HG02798 (cell line): ENCODE measurements at regions not wholly inside any gene's neighbourhood (a gene's known extent, or its start where the extent isn't known, plus 50 kb on each side); places are given as distances from the start of the nearest gene placed in this dataset.
"Not testable (repeated sequence)": the region's sequence is repeated elsewhere in the genome, so short reads cannot be mapped to it uniquely, and the experiment has no call there.

ENCODE experiments used
- ATAC-seq: cut with Tn5 transposase; IDR thresholded peaks from one replicate; pipeline ENCODE4 v1.9.1; 2021; ENCODE audit warnings: mild to moderate bottlenecking; ENCODE audit not compliant: unreplicated experiment, poor library complexity

DNA sequence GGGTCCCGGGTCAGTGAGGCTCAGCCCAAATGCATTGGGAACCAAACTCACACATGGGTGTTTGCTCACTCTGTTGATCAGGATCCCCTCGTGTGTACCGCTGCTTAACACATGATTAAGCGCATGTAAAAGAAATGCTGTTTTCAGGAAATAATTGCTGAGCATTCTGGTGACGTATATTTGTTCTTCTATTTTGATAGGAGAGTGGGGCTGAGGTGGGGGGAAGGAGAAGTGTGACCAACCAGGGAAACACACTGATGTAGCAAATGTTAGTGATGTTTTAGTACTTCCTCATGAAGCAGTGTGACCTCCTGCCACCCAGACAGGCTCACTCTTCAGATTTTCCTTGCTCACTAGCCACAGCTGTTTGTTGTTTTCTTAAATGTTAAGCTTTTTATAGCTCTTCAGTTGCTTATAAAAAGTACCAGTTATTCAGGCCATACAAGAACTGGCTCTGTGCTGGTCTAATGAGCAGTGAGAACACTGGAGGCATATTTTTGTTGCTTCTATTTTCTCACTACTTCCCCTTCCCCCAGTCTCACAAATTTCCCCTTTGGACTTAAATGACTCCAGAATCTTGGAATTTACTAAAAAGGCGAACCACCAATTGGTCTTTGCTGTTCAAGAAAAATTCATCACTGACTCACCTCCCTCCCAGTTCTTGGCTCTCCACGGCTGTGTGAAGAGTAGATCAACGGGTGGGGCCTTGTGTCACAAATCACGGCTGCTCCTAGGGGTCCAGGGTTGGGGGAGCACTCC lies 79.2 kb upstream of the BACH2 start:
- no peak for ATAC-seq

DNA sequence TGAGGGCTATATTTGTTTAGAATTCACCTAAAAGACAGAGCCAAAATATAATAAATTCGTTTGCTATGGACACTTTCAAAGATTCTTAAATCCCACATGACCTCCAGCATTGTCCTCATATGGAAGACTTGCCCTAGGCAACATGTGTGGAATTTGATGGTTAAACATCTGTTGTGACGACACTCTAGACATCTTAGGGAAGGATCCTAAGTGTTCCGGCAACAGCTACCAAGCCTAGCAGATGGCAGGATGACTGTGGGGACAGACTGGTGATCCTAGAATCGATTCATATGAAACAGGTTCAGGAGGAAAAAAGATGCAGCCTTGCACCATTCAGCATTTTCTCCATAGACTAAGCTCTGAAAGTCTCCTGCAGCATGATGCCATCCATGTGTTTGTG lies 77.6 kb upstream of the BACH2 start:
- no peak for ATAC-seq

- ATAC-seq: no peak
Observed at GRCh38 chr6:90372885-90373284, 76.2 kb upstream of the BACH2 start.

GRCh38 chr6:90372450-90372849 lies 75.8 kb upstream of the BACH2 start:
- no peak for ATAC-seq

DNA sequence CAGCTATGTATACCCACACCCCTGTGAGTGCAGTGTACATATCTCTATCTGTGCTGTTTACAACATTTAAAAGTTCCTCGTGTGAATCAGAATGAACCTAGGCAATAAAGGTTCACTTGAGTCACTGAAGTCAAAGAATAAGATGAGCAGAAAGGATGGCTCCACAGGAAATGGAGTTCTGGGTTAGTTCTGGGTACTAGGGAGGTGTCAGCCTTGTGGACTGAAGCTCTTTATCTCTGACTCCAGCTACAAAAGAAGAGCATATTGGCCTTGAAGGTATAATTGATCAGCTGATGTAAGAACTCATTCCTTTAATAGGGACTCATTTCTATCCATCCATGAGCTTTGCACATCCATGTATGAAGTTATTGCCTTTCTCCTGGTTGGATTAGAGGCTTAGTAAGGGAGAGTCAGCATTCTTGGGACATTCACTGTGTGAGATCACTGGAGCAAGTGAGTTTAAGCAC lies 73.9 kb upstream of the BACH2 start:
- ATAC-seq: no peak

DNA sequence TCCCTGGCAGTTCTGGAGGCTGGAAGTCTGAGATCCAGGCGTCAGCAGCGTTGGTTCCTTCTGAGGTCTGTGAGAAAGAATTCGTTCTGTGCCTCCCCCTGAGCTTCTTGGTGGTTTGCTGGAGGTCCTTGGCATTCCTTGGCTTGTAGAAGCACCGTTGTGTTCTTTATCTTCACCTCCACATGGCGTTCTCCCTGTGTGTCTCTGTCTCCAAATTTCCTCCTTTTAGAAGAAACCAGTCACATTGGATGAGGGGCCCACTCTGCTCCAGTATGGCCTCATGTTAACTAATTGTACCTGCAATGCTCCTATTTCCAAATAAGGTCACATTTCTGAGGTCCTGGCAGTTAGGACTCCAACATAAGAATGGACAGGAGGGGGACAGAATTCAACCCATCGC lies 73.0 kb upstream of the BACH2 start:
- no peak for ATAC-seq

- peak; percentile 99 for ATAC-seq
Observed at GRCh38 chr6:90369024-90369519, 72.4 kb upstream of the BACH2 start.

DNA sequence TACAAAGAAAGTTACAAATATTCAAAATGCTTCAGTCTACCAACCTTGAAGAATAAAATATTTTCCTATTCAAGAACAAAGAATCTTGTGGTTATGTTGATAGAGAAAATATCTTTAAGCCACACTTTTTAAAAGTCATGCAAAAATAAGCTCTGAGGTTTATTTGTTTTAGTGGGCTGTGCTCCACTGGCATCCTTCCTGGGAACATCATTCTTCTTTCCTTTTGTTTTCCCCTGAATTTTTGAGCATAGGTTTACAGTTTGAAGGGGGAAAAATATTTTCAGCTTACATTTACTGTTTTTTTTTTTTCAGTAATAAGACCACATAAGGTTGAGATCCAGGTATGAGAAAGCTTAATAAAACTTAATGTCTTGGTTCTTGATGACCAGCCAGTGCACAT lies 72.0 kb upstream of the BACH2 start:
- no peak for ATAC-seq

GRCh38 chr6:90368001-90368400 lies 71.4 kb upstream of the BACH2 start:
- no peak for ATAC-seq

DNA sequence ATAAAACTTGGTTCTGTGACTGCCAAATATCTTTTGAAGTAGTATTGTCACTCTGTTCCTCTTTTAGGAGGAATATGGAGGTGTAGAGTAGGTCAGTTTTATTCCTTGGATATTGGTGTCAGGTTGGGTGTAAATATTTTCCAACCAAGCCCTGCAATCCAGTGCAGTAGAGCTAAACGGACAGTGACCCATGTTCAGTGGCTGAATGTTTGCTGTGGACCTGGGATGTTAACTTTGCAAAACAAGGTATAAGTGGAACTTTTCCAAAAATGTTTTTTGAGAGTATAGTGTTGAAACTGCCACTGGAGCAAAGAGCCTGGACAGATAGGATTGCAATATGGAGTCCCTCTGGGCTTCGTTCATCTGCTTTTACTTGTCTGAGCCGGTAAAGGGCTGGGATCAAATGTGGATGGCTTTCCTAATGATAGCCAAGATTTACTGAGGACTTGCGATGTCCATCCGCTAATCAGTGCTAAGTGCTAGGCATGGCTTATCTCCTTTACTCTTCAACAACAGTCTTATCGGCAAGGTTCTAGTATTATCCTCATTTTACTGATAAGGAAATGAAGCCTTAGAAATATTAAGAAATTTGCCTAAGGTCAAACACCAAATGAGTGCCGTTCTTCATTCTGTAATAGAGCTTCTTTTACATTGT lies 69.0 kb upstream of the BACH2 start:
- ATAC-seq: no peak

- ATAC-seq: no peak
Observed at GRCh38 chr6:90365002-90365401, 68.4 kb upstream of the BACH2 start.

- no peak for ATAC-seq
Observed at GRCh38 chr6:90364286-90364685, 67.6 kb upstream of the BACH2 start.

DNA sequence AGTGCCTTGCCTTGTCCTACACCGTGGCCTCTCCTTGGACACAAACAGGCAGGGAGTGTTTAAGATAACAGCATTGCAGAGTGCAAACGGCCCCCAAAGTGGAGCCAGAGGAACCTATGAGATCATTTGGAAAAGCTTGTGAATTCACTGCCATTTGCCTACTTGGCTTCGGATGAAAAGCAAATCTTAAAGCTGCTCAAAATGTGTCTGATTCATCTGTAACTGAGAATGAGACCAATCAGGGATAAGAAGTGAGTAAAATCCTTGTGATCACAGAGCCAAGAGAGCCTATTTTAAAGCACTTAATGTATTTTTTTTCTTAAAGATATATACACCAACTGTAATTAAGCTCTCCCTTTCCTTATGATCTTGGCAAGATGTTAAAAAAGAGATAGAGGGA lies 65.7 kb upstream of the BACH2 start:
- no peak for ATAC-seq

DNA sequence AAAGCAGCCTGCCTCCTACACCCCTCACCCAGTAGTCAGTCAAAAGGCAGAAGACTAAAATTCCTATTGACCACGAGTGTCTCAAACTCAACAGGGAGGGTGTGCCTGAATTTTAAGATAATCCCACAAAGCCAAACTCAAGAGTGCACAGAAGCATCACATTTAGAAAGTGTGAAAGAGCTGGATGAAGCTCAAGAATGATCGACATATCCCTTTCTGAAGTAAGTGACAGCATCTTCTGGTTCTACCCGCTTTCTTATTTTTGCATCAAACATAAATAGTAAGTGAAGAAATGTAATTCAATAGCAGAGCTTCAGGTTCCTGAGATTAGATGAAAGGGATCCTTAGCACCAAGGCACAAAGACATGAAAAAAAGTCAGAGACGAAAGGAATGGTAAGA lies 64.5 kb upstream of the BACH2 start:
- no peak for ATAC-seq

GRCh38 chr6:90358036-90358770 lies 61.6 kb upstream of the BACH2 start:
- ATAC-seq: not testable (repeated sequence)

DNA sequence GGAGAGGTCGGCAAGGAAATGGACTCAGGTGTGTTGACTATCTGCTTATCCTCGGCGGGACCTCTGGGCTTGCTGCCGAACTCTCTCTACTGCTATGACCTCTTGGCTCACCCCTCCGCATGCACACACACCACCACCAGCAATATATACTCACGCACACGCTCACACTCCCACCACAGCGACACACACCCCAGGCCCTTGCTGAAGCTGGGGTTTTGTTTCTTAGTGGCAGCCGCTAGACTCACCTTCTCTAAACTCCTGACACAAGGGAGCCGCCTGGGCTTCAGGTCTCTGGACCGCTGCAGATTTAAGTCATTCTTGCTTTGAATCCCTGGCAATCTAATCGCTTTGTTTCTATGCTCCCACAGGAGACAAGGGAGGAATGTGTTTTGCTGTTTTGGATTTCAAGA lies 59.4 kb upstream of the BACH2 start:
- no peak for ATAC-seq

GRCh38 chr6:90354961-90355360 lies 58.3 kb upstream of the BACH2 start:
- ATAC-seq: no peak

- no peak for ATAC-seq
Observed at GRCh38 chr6:90351696-90352095, 55.1 kb upstream of the BACH2 start.

DNA sequence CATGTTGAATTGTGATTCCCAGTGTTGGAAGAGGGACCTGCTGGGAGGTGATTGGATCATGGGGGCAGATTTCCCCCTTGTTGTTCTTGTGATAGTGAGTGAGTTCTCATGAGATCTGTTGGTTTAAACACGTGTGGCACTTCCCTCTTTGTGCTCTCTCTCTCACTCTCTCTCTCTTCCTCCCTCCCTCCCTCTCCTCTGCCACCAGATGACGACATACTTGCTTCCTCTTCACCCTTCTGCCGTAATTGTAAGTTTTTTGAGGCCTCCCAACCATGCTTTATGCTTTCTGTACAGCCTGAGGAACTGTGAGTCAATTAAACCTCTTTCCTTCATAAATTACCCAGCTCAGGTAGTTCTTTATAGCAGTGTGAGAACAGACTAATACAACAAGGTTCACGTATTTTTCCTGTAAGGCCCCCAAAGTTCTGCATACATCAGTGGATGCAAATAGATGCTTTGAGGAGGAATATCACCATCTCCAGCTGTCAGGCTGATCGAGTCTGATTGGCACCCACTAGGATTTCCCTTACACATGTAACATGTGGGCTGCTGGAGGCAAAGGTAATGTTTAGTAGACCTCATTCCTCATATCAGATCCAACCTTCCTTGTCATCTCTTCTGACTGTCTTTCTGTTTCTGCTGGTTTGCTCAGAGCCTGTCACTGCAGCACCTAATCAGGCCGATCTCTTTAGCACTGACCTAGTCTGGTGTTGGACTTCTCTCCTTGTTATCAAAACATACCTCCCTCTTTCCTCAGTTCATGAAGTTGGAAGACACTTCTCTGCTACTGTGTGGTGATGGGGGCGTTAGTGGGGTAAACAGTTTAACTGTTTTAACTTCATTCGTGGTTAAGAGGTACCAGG lies 54.3 kb upstream of the BACH2 start:
- no peak for ATAC-seq

DNA sequence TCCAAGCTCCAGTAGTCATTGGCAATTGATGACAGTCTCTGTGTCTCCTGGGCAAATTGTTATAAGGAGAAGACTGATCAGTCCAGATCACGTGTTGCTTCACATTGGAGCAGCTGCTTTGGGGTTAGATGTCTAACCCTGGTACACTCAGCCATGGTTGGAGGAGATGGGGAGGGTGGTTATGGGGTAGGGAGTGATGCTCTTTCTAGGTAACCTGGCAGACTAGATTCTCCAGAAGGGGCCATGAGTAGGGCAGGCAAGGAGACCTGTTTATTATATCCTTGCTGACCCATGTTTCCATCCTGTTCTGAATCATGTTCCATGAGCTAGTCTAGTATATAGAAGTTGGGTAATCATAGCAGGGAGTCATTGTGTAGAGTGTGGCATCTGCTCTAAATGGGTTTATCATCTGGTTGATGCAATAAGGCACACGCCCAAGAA lies 50.8 kb upstream of the BACH2 start:
- ATAC-seq: no peak
